Stimulated activated naive CD8-positive, alpha-beta T cell treated with anti-CD3 and anti-CD28 coated beads, Interleukin-15, amount 100 ng/mL, for 72 hours (primary cell): ENCODE measurements at regions not wholly inside any gene's neighbourhood (a gene's known extent, or its start where the extent isn't known, plus 50 kb on each side); places are given as distances from the start of the nearest gene placed in this dataset.
"Not testable (repeated sequence)": the region's sequence is repeated elsewhere in the genome, so short reads cannot be mapped to it uniquely, and the experiment has no call there.

Experiments used
- ATAC-seq: fragments of 150-1000 bp; cut with Tn5 transposase; 2 replicates; pipeline ENCODE4 v1.10.0; 2021; ENCODE audit warnings: mild to moderate bottlenecking, moderate library complexity
- DNase-seq, 2 donors: peaks; one replicate each; pipeline ENCODE4 v3.0.0; 2021 to 2022
- H3K27ac Mint-ChIP-seq, 2 donors: one replicate each; pipeline ENCODE4 v1.8.0; 2022; ENCODE audit warnings: mild to moderate bottlenecking in 2 of 2, mixed read lengths in 2 of 2, moderate library complexity in 2 of 2
- H3K27me3 Mint-ChIP-seq: one replicate; pipeline ENCODE4 v1.8.0; 2022; ENCODE audit warnings: mixed read lengths
- H3K4me1 Mint-ChIP-seq: one replicate; pipeline ENCODE4 v1.8.0; 2022; ENCODE audit warnings: mild to moderate bottlenecking, mixed read lengths
- H3K4me3 Mint-ChIP-seq, 2 donors: one replicate each; pipeline ENCODE4 v1.8.0; 2022; ENCODE audit warnings: mild to moderate bottlenecking in 2 of 2, mixed read lengths in 2 of 2, moderate library complexity in 1 of 2
- H3K9me3 Mint-ChIP-seq, 2 donors: one replicate each; pipeline ENCODE4 v1.8.0; 2022; ENCODE audit warnings: mixed read lengths in 2 of 2

- Mint-ChIP-seq H3K9me3 (peaks cover 8 to 14% of the 10 kb centered on the region in 2 donors), H3K27ac (no peak overlapping the region), H3K4me3 (no peak overlapping the region), H3K27me3 (no peaks in the 10 kb centered on the region), H3K4me1 (no peaks in the 10 kb centered on the region)
- no peak for ATAC-seq
- no peak for DNase-seq
Measured at GRCh38 chr2:154507186-154507585, 191.3 kb upstream of the KCNJ3 start.

- ATAC-seq (no peak), DNase-seq (no peak)
- peaks cover 7% of the 10 kb centered on the region in 2 donors for H3K9me3 Mint-ChIP-seq
- no peak overlapping the region for H3K4me3 Mint-ChIP-seq
- no peaks in the 10 kb centered on the region for H3K4me1 Mint-ChIP-seq
- H3K27ac Mint-ChIP-seq = no peak overlapping the region
- H3K27me3 Mint-ChIP-seq = no peaks in the 10 kb centered on the region
Measured at GRCh38 chr2:154518872-154519271, 179.6 kb upstream of the KCNJ3 start.

- H3K4me3 Mint-ChIP-seq, H3K27ac Mint-ChIP-seq, ATAC-seq, H3K27me3 Mint-ChIP-seq, H3K4me1 Mint-ChIP-seq, DNase-seq: not testable (repeated sequence)
- H3K9me3 Mint-ChIP-seq = peaks cover 7 to 11% of the 10 kb centered on the region in 2 donors
Measured at GRCh38 chr2:154520951-154521350, 177.5 kb upstream of the KCNJ3 start.

- no peak overlapping the region for H3K4me3 Mint-ChIP-seq
- peaks cover 7 to 11% of the 10 kb centered on the region in 2 donors for H3K9me3 Mint-ChIP-seq
- H3K27ac Mint-ChIP-seq = no peak overlapping the region
- no peaks in the 10 kb centered on the region for H3K27me3 Mint-ChIP-seq
- ATAC-seq (no peak), DNase-seq (no peak)
- H3K4me1 Mint-ChIP-seq = no peaks in the 10 kb centered on the region
Measured at GRCh38 chr2:154526234-154526633, 172.3 kb upstream of the KCNJ3 start.

- Mint-ChIP-seq H3K4me1 (no peaks in the 10 kb centered on the region), H3K4me3 (no peak overlapping the region), H3K27me3 (no peaks in the 10 kb centered on the region), H3K27ac (no peak overlapping the region), H3K9me3 (peaks cover 11 to 14% of the 10 kb centered on the region in 2 donors)
- DNase-seq (no peak), ATAC-seq (no peak)
Measured at GRCh38 chr2:154527962-154528361, 170.5 kb upstream of the KCNJ3 start.

GRCh38 chr2:154532004-154532403 lies 166.5 kb upstream of the KCNJ3 start:
- DNase-seq = no peak
- no peaks in the 10 kb centered on the region for H3K27me3 Mint-ChIP-seq
- H3K4me3 Mint-ChIP-seq = no peak overlapping the region
- no peak for ATAC-seq
- no peaks in the 10 kb centered on the region for H3K4me1 Mint-ChIP-seq
- peaks cover 0 to 7% of the 10 kb centered on the region in 2 donors for H3K9me3 Mint-ChIP-seq
- H3K27ac Mint-ChIP-seq = no peak overlapping the region

GRCh38 chr2:154532763-154533162 lies 165.7 kb upstream of the KCNJ3 start:
- Mint-ChIP-seq H3K27me3 (no peaks in the 10 kb centered on the region), H3K4me1 (no peaks in the 10 kb centered on the region), H3K27ac (no peak overlapping the region), H3K4me3 (no peak overlapping the region), H3K9me3 (peaks cover 0 to 7% of the 10 kb centered on the region in 2 donors)
- ATAC-seq (no peak), DNase-seq (no peak)

GRCh38 chr2:154533300-154533940 lies 165.1 kb upstream of the KCNJ3 start:
- ATAC-seq (no peak), DNase-seq (no peak)
- peaks cover 0 to 7% of the 10 kb centered on the region in 2 donors for H3K9me3 Mint-ChIP-seq
- H3K27me3 Mint-ChIP-seq = no peaks in the 10 kb centered on the region
- H3K4me1 Mint-ChIP-seq = no peaks in the 10 kb centered on the region
- H3K27ac Mint-ChIP-seq = no peak overlapping the region
- H3K4me3 Mint-ChIP-seq = no peak overlapping the region

GRCh38 chr2:154537024-154537423 lies 161.5 kb upstream of the KCNJ3 start:
- Mint-ChIP-seq H3K9me3 (peaks cover 0 to 7% of the 10 kb centered on the region in 2 donors), H3K4me1 (no peaks in the 10 kb centered on the region), H3K4me3 (no peak overlapping the region), H3K27me3 (no peaks in the 10 kb centered on the region), H3K27ac (no peak overlapping the region)
- ATAC-seq (no peak), DNase-seq (no peak)

- H3K4me1 Mint-ChIP-seq = no peaks in the 10 kb centered on the region
- ATAC-seq (no peak), DNase-seq (no peak)
- H3K9me3 Mint-ChIP-seq = no peaks in the 10 kb centered on the region
- no peaks in the 10 kb centered on the region for H3K27me3 Mint-ChIP-seq
- H3K27ac Mint-ChIP-seq = no peak overlapping the region
- H3K4me3 Mint-ChIP-seq = no peak overlapping the region
Measured at GRCh38 chr2:154537843-154538450, 160.5 kb upstream of the KCNJ3 start.

GRCh38 chr2:154546341-154546740 lies 152.2 kb upstream of the KCNJ3 start:
- no peaks in the 10 kb centered on the region for H3K4me1 Mint-ChIP-seq
- no peaks in the 10 kb centered on the region for H3K27me3 Mint-ChIP-seq
- H3K27ac Mint-ChIP-seq = no peak overlapping the region
- DNase-seq (no peak), ATAC-seq (no peak)
- peaks cover 6 to 19% of the 10 kb centered on the region in 2 donors for H3K9me3 Mint-ChIP-seq
- no peak overlapping the region for H3K4me3 Mint-ChIP-seq

- Mint-ChIP-seq H3K4me3 (no peak overlapping the region), H3K4me1 (no peaks in the 10 kb centered on the region), H3K27ac (no peak overlapping the region), H3K9me3 (peaks cover 6 to 19% of the 10 kb centered on the region in 2 donors), H3K27me3 (no peaks in the 10 kb centered on the region)
- no peak for DNase-seq
- ATAC-seq = no peak
Measured at GRCh38 chr2:154549869-154550268, 148.6 kb upstream of the KCNJ3 start.

GRCh38 chr2:154551649-154552048 lies 146.8 kb upstream of the KCNJ3 start:
- no peak for DNase-seq
- no peaks in the 10 kb centered on the region for H3K4me1 Mint-ChIP-seq
- peaks cover 3 to 6% of the 10 kb centered on the region in 2 donors for H3K9me3 Mint-ChIP-seq
- H3K27me3 Mint-ChIP-seq = no peaks in the 10 kb centered on the region
- ATAC-seq = no peak
- no peak overlapping the region for H3K4me3 Mint-ChIP-seq
- no peak overlapping the region for H3K27ac Mint-ChIP-seq

GRCh38 chr2:154554046-154554445 lies 144.4 kb upstream of the KCNJ3 start:
- Mint-ChIP-seq H3K4me1 (no peaks in the 10 kb centered on the region), H3K27me3 (no peaks in the 10 kb centered on the region), H3K4me3 (no peak overlapping the region), H3K27ac (no peak overlapping the region), H3K9me3 (no peaks in the 10 kb centered on the region)
- no peak for DNase-seq
- ATAC-seq = peak; percentile 76

- H3K27me3 Mint-ChIP-seq = no peaks in the 10 kb centered on the region
- no peaks in the 10 kb centered on the region for H3K9me3 Mint-ChIP-seq
- ATAC-seq (no peak), DNase-seq (no peak)
- H3K27ac Mint-ChIP-seq = no peak overlapping the region
- no peak overlapping the region for H3K4me3 Mint-ChIP-seq
- no peaks in the 10 kb centered on the region for H3K4me1 Mint-ChIP-seq
Measured at GRCh38 chr2:154555710-154556109, 142.8 kb upstream of the KCNJ3 start.

- no peak for ATAC-seq
- no peaks in the 10 kb centered on the region for H3K9me3 Mint-ChIP-seq
Measured at GRCh38 chr2:154556146-154556545, 142.3 kb upstream of the KCNJ3 start.

GRCh38 chr2:154556607-154557006 lies 141.9 kb upstream of the KCNJ3 start:
- H3K27me3 Mint-ChIP-seq = no peaks in the 10 kb centered on the region
- DNase-seq = no peak

More at GRCh38 chr2:154556146-154556545, 142.3 kb upstream of the KCNJ3 start:
- no peak for DNase-seq
- no peaks in the 10 kb centered on the region for H3K27me3 Mint-ChIP-seq
- H3K4me3 Mint-ChIP-seq = no peak overlapping the region
- no peaks in the 10 kb centered on the region for H3K4me1 Mint-ChIP-seq
- no peak overlapping the region for H3K27ac Mint-ChIP-seq

More at GRCh38 chr2:154556607-154557006, 141.9 kb upstream of the KCNJ3 start:
- no peaks in the 10 kb centered on the region for H3K9me3 Mint-ChIP-seq
- no peak overlapping the region for H3K27ac Mint-ChIP-seq
- H3K4me1 Mint-ChIP-seq = no peaks in the 10 kb centered on the region
- H3K4me3 Mint-ChIP-seq = no peak overlapping the region
- ATAC-seq = no peak
